ENCODE measurements at regions not wholly inside any gene's neighbourhood (a gene's known extent, or its start where the extent isn't known, plus 50 kb on each side); places are given as distances from the start of the nearest gene placed in this dataset.

GRCh38 chr16:88321635-88322499, 60.9 kb upstream of the ZNF469 start:
- 93 to 97% methylated on average over 24 to 31 of the region's 32 CpGs for WGBS, 2 donors
- TF ChIP-seq EP300 (IDR thresholded peaks at IDR 0.05): no peak
- no peak for TF ChIP-seq POLR2A (IDR thresholded peaks at IDR 0.05)
- TF ChIP-seq, protein P1, sequence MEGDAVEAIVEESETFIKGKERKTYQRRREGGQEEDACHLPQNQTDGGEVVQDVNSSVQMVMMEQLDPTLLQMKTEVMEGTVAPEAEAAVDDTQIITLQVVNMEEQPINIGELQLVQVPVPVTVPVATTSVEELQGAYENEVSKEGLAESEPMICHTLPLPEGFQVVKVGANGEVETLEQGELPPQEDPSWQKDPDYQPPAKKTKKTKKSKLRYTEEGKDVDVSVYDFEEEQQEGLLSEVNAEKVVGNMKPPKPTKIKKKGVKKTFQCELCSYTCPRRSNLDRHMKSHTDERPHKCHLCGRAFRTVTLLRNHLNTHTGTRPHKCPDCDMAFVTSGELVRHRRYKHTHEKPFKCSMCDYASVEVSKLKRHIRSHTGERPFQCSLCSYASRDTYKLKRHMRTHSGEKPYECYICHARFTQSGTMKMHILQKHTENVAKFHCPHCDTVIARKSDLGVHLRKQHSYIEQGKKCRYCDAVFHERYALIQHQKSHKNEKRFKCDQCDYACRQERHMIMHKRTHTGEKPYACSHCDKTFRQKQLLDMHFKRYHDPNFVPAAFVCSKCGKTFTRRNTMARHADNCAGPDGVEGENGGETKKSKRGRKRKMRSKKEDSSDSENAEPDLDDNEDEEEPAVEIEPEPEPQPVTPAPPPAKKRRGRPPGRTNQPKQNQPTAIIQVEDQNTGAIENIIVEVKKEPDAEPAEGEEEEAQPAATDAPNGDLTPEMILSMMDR (IDR thresholded peaks at IDR 0.05): no peak
- Histone ChIP-seq H3K4me1 (no peaks in the 10 kb centered on the region), H3K4me3 (no peak overlapping the region), H3K36me3 (no peaks in the 10 kb centered on the region), H3K9me3 (peaks cover 0 to 12% (median 0%) of the 10 kb centered on the region in 4 donors), H3K27me3 (no peaks in the 10 kb centered on the region), H3K27ac (no peak overlapping the region)
- no peak for DNase-seq (ENCODE audit: low spot score in 2 of 2)

GRCh38 chr16:88322500-88322970, 60.2 kb upstream of the ZNF469 start:
- DNase-seq (ENCODE audit: low spot score in 2 of 2): no peak
- Histone ChIP-seq H3K27me3 (no peaks in the 10 kb centered on the region), H3K27ac (no peak overlapping the region), H3K9me3 (peaks cover 0 to 12% (median 0%) of the 10 kb centered on the region in 4 donors), H3K36me3 (no peaks in the 10 kb centered on the region), H3K4me3 (no peak overlapping the region), H3K4me1 (no peaks in the 10 kb centered on the region)
- TF ChIP-seq POLR2A (IDR thresholded peaks at IDR 0.05) (no peak), EP300 (IDR thresholded peaks at IDR 0.05) (no peak)
- TF ChIP-seq, protein P1 (IDR thresholded peaks at IDR 0.05): no peak
- WGBS, 2 donors: 86 to 88% methylated on average over 15 to 16 of the region's 19 CpGs

GRCh38 chr16:88323041-88323440, 59.7 kb upstream of the ZNF469 start:
- Histone ChIP-seq H3K36me3 (no peaks in the 10 kb centered on the region), H3K4me3 (no peak overlapping the region), H3K27me3 (no peaks in the 10 kb centered on the region), H3K4me1 (no peaks in the 10 kb centered on the region), H3K9me3 (peaks cover 0 to 12% (median 0%) of the 10 kb centered on the region in 4 donors), H3K27ac (no peak overlapping the region)
- no peak for DNase-seq (ENCODE audit: low spot score in 2 of 2)
- no peak for TF ChIP-seq EP300 (IDR thresholded peaks at IDR 0.05)
- TF ChIP-seq POLR2A (IDR thresholded peaks at IDR 0.05): no peak
- TF ChIP-seq, protein P1 (IDR thresholded peaks at IDR 0.05): no peak
- 70 to 83% methylated on average over 7 of the region's 9 CpGs for WGBS, 2 donors

DNA sequence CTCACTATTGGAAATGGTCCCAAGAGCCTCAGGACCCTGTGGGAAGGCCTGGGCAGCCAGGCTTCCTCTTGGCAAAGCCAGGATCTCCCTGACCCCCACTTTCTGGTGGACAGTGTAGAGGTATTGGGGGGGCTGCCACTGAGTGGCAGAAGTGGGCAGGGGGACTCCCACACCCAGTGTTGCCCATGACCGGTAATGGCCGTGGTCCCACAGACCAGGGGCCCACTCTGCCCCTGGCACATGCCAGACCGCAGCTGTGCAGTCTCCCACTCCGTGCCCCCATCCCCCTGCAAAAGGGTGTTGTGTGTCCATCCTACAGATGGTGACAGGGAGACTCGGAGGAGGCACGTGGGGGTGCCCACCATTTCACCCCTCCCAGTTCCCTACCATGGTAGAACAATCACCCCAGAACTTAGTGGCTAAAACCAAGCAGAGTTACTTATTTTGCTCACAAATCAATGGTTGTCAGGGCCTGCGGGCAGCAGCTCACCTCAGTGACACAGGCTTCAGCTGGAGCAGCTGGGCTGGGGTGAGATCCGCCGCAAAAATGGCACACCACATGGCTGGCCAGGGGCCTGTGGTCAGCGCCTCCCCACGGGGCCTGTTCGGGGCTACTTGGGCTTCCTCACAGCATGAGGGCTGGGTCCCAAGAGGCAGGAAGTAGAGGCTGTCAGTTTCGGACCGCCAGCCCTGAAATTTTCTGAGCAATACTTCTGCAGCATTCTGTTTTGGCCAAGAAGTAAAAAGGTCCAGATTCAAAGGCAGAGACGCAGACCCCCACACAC, 59.0 kb upstream of the ZNF469 start:
- TF ChIP-seq, protein P1 (IDR thresholded peaks at IDR 0.05): no peak
- TF ChIP-seq POLR2A (IDR thresholded peaks at IDR 0.05): no peak
- no peak for TF ChIP-seq EP300 (IDR thresholded peaks at IDR 0.05)
- WGBS, 2 donors: 91 to 96% methylated on average over 15 of the region's 15 CpGs
- H3K36me3 ChIP-seq: no peaks in the 10 kb centered on the region

More for the DNA sequence above, 59.0 kb upstream of the ZNF469 start:
- H3K4me1 ChIP-seq: no peaks in the 10 kb centered on the region
- H3K4me3 ChIP-seq: no peak overlapping the region
- peaks cover 0 to 12% (median 0%) of the 10 kb centered on the region in 4 donors for H3K9me3 ChIP-seq
- H3K27ac ChIP-seq: no peak overlapping the region
- H3K27me3 ChIP-seq: no peaks in the 10 kb centered on the region
- DNase-seq (ENCODE audit: low spot score in 2 of 2): no peak
